Prostate gland (tissue), 2 donors: ENCODE measurements at regions not wholly inside any gene's neighbourhood (a gene's known extent, or its start where the extent isn't known, plus 50 kb on each side); places are given as distances from the start of the nearest gene placed in this dataset.
"Not testable (repeated sequence)": the region's sequence is repeated elsewhere in the genome, so short reads cannot be mapped to it uniquely, and the experiment has no call there.

Experiments
- DNase-seq: peaks from one replicate; pipeline ENCODE4 v3.0.0-alpha.2; 2019; ENCODE audit warnings: low spot score
- H3K27ac ChIP-seq, 2 donors: fragments of 200-600 bp; sonication (generic); 2 replicates each; pipeline ENCODE4 v1.5.1; 2017 to 2019
- H3K27me3 ChIP-seq: fragments of 200-600 bp; sonication (generic); replicated peaks from 2 replicates; pipeline ENCODE4 v1.5.1; 2019; ENCODE audit not compliant: insufficient read depth
- H3K36me3 ChIP-seq, 2 donors: fragments of 200-600 bp; sonication (generic); 1 replicate in 1 of 2; 2 replicates in 1 of 2; pipeline versions ENCODE4 v1.5.1 to v1.8.1; 2017 to 2019
- H3K4me1 ChIP-seq: fragments of 200-600 bp; sonication (generic); replicated peaks from 2 replicates; pipeline ENCODE4 v1.5.1; 2019
- H3K4me3 ChIP-seq, 2 donors: fragments of 200-600 bp; sonication (generic); 2 replicates each; pipeline ENCODE4 v1.5.1; 2017 to 2019
- H3K9me3 ChIP-seq: fragments of 200-600 bp; sonication (generic); 2 replicates; pipeline ENCODE4 v1.5.1; 2017
- CTCF ChIP-seq, 4 experiments: fragments of 200-600 bp in 2 of 4; fragments of 450-650 bp in 2 of 4; sonication (generic) in 2 of 4; IDR thresholded peaks; 1 replicate in 3 of 4; 2 replicates in 1 of 4; pipeline ENCODE4 v1.5.1; 2016 to 2019; ENCODE audit warnings: antibody characterized with exemption in 4 of 4, mild to moderate bottlenecking in 2 of 4, moderate library complexity in 2 of 4
- POLR2A ChIP-seq: fragments of 450-650 bp; IDR thresholded peaks from one replicate; pipeline ENCODE4 v1.6.1; 2016; ENCODE audit warnings: antibody characterized with exemption, mild to moderate bottlenecking
- POLR2AphosphoS5 ChIP-seq: sonication (generic); formaldehyde crosslinking; IDR thresholded peaks from one replicate; pipeline ENCODE4 v1.6.1; 2017; ENCODE audit warnings: antibody characterized with exemption
- WGBS: methylation state at CpG from one replicate; pipeline ENCODE4 v1.1.5; 2018; 5-methylcytosine and 5-hydroxymethylcytosine counted together
- intact Hi-C: fragments of 100-400 bp; cut with DNase I; formaldehyde crosslinking; loops from one replicate; pipeline ENCODE4 v1.14.2; 2022

DNA sequence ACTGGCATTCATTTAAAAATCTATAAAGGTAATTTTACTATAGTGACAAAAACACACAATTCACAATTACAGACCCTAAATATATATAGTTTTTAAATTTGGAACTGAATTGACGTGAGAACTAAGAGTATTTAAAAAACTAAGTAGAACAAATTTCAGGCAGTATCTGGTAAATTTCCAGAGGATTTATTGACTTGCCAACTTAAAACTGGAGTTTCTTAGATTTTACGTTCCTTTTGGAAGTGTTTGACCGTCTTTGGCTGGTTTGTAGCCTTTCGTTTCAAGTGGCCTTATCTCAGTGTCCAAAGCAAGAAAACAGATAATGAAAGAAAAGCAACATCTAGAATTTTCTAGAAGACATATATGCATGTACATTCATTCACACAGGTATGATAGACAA is 234.4 kb upstream of the VLDLR start:
- no peak for DNase-seq
- Histone ChIP-seq H3K4me1 (no peaks in the 10 kb centered on the region), H3K27ac (no peak overlapping the region), H3K9me3 (no peaks in the 10 kb centered on the region), H3K36me3 (no peaks in the 10 kb centered on the region), H3K27me3 (no peaks in the 10 kb centered on the region), H3K4me3 (no peak overlapping the region)
- intact Hi-C loops: no loop called here
- WGBS: 65% methylated on average over 4 of the region's 4 CpGs
- TF ChIP-seq POLR2A (no peak), POLR2AphosphoS5 (no peak), CTCF (IDR thresholded peaks at IDR 0.05) (no peak)

- no peak for DNase-seq
- intact Hi-C loops: no loop called here
- no peaks in the 10 kb centered on the region for H3K27me3 ChIP-seq
- TF ChIP-seq CTCF (IDR thresholded peaks at IDR 0.05) (no peak), POLR2AphosphoS5 (no peak), POLR2A (no peak)
- H3K9me3 ChIP-seq: no peaks in the 10 kb centered on the region
- no peaks in the 10 kb centered on the region for H3K36me3 ChIP-seq
- no peak overlapping the region for H3K27ac ChIP-seq
- no peaks in the 10 kb centered on the region for H3K4me1 ChIP-seq
- no peak overlapping the region for H3K4me3 ChIP-seq
Observed at GRCh38 chr9:2389404-2389803, 232.2 kb upstream of the VLDLR start.

DNA sequence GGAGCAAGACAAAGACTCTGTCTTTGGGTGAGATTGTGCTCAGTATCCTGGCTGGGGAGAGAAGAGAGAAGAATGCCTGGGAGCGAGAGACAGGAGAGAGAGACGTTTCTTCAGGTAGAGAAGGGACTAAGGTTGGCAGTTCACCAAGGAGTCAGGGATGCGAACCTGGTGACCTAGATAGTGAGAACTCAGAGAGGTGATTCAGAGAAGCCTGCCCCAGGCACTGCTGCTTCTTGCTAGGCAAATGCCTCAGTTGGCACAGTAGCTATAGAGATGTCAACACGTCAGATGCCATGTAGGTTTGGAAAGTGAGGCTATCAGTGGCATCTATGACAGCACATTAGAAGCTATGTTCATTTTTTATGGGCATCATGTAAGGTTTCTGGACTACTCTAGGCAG is 231.6 kb upstream of the VLDLR start:
- intact Hi-C loops: no loop called here
- H3K9me3 ChIP-seq: no peaks in the 10 kb centered on the region
- WGBS: 72% methylated on average over 4 of the region's 4 CpGs
- DNase-seq: no peak
- H3K4me3 ChIP-seq: no peak overlapping the region
- no peak overlapping the region for H3K27ac ChIP-seq
- no peak for TF ChIP-seq POLR2AphosphoS5
- no peak for TF ChIP-seq POLR2A
- no peak for TF ChIP-seq CTCF (IDR thresholded peaks at IDR 0.05)
- H3K36me3 ChIP-seq: no peaks in the 10 kb centered on the region
- H3K4me1 ChIP-seq: no peaks in the 10 kb centered on the region
- H3K27me3 ChIP-seq: no peaks in the 10 kb centered on the region

GRCh38 chr9:2391509-2392132 is 230.0 kb upstream of the VLDLR start:
- H3K4me1 ChIP-seq, DNase-seq, H3K9me3 ChIP-seq, H3K36me3 ChIP-seq, intact Hi-C loops, H3K4me3 ChIP-seq, H3K27me3 ChIP-seq, H3K27ac ChIP-seq: not testable (repeated sequence)

DNA sequence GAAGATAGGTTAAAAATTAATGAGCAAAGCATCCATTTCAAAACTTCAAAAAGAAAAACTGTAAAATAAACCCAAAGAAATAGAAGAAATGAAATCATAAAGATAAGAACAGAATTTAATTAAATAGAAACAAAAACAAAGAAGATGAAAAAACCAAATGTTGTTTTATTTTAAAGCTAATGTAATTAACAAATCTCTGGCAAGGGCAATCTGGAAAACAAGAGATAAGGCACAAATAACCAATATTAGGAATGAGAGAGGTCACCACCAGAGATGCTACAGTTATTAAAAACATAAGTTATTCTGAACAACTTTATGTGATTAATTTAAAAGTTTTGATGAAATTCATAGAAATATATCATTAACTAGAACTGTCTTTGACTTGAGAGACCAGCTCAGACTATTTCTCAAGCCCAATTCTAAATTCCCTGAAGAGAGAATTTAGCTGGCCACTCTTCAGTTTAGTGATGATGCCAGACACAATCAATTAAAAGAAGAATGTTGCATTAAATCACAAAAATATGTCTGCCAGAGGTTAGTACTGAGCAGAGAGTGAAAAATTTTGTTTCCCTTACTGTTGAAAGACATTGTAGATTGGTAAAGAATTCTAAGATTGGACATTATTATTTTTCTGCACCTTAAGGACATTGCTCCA is 227.4 kb upstream of the VLDLR start:
- H3K27me3 ChIP-seq, H3K9me3 ChIP-seq, DNase-seq, H3K4me3 ChIP-seq, intact Hi-C loops, H3K36me3 ChIP-seq, H3K27ac ChIP-seq, H3K4me1 ChIP-seq: not testable (repeated sequence)

GRCh38 chr9:2395814-2396612 is 225.6 kb upstream of the VLDLR start:
- Histone ChIP-seq H3K36me3 (no peaks in the 10 kb centered on the region), H3K27ac (no peak overlapping the region), H3K9me3 (no peaks in the 10 kb centered on the region), H3K4me1 (no peaks in the 10 kb centered on the region), H3K27me3 (no peaks in the 10 kb centered on the region), H3K4me3 (no peak overlapping the region)
- DNase-seq: no peak
- 84% methylated on average over 2 of the region's 2 CpGs for WGBS
- no peak for TF ChIP-seq POLR2A
- no peak for TF ChIP-seq POLR2AphosphoS5
- no peak for TF ChIP-seq CTCF (IDR thresholded peaks at IDR 0.05)
- intact Hi-C loops: no loop called here
